Nephron (organoid): ENCODE measurements at regions not wholly inside any gene's neighbourhood (a gene's known extent, or its start where the extent isn't known, plus 50 kb on each side); places are given as distances from the start of the nearest gene placed in this dataset.

Source experiments
- H3K27ac Mint-ChIP-seq, 3 experiments: 2 replicates each; pipeline ENCODE4 v1.8.0; 2020; ENCODE audit warnings: mixed read lengths in 3 of 3, mild to moderate bottlenecking in 2 of 3, moderate library complexity in 1 of 3
- H3K27me3 Mint-ChIP-seq: 2 replicates; pipeline ENCODE4 v1.8.0; 2021; ENCODE audit warnings: low read depth, mild to moderate bottlenecking, moderate library complexity, mixed read lengths
- H3K36me3 Mint-ChIP-seq: 2 replicates; pipeline ENCODE4 v1.8.0; 2020; ENCODE audit warnings: low read depth, mixed read lengths
- H3K4me1 Mint-ChIP-seq: 2 replicates; pipeline ENCODE4 v1.8.0; 2020; ENCODE audit warnings: mixed read lengths
- H3K4me3 Mint-ChIP-seq, 3 experiments: 2 replicates each; pipeline ENCODE4 v1.8.0; 2020; ENCODE audit warnings: mild to moderate bottlenecking in 3 of 3, mixed read lengths in 3 of 3, moderate library complexity in 2 of 3
- H3K9me3 Mint-ChIP-seq: 2 replicates; pipeline ENCODE4 v1.8.0; 2020; ENCODE audit warnings: mixed read lengths
- CTCF ChIP-seq, 3 experiments: fragments of 200-600 bp; sonication (generic); IDR thresholded peaks; one replicate each; pipeline ENCODE4 v1.5.0; 2021; ENCODE audit warnings: antibody characterized with exemption in 3 of 3; ENCODE audit not compliant: unreplicated experiment in 3 of 3

- no peak for TF ChIP-seq CTCF (IDR thresholded peaks at IDR 0.05; ENCODE audit: unreplicated experiment in 3 of 3)
- Mint-ChIP-seq H3K27ac (no peak overlapping the region), H3K9me3 (no peaks in the 10 kb centered on the region), H3K27me3 (no peaks in the 10 kb centered on the region), H3K4me1 (peaks cover 7% of the 10 kb centered on the region), H3K4me3 (no peak overlapping the region), H3K36me3 (no peaks in the 10 kb centered on the region)
These were observed 445.3 kb downstream of the NTRK2 start for GRCh38 chr9:85114799-85115198.

GRCh38 chr9:85112933-85113418 is 443.4 kb downstream of the NTRK2 start:
- no peaks in the 10 kb centered on the region for H3K27me3 Mint-ChIP-seq
- TF ChIP-seq CTCF (IDR thresholded peaks at IDR 0.05; ENCODE audit: unreplicated experiment in 3 of 3) = no peak
- peaks cover 7% of the 10 kb centered on the region for H3K4me1 Mint-ChIP-seq
- no peaks in the 10 kb centered on the region for H3K9me3 Mint-ChIP-seq
- no peaks in the 10 kb centered on the region for H3K36me3 Mint-ChIP-seq
- no peak overlapping the region for H3K27ac Mint-ChIP-seq
- no peak overlapping the region for H3K4me3 Mint-ChIP-seq

- Mint-ChIP-seq H3K4me3 (no peak overlapping the region), H3K27ac (peak overlapping the region in 1 of 3 experiments; percentile 11), H3K4me1 (peaks cover 7% of the 10 kb centered on the region), H3K9me3 (no peaks in the 10 kb centered on the region), H3K27me3 (no peaks in the 10 kb centered on the region), H3K36me3 (no peaks in the 10 kb centered on the region)
- TF ChIP-seq CTCF (IDR thresholded peaks at IDR 0.05; ENCODE audit: unreplicated experiment in 3 of 3) = no peak
These were observed 442.9 kb downstream of the NTRK2 start for GRCh38 chr9:85112391-85112790.

- H3K27ac Mint-ChIP-seq = no peak overlapping the region
- TF ChIP-seq CTCF (IDR thresholded peaks at IDR 0.05; ENCODE audit: unreplicated experiment in 3 of 3) = no peak
- no peak overlapping the region for H3K4me3 Mint-ChIP-seq
- H3K4me1 Mint-ChIP-seq = peaks cover 7% of the 10 kb centered on the region
- H3K9me3 Mint-ChIP-seq = peaks cover 10% of the 10 kb centered on the region
- no peaks in the 10 kb centered on the region for H3K27me3 Mint-ChIP-seq
- no peaks in the 10 kb centered on the region for H3K36me3 Mint-ChIP-seq
These were observed 439.2 kb downstream of the NTRK2 start for GRCh38 chr9:85108746-85109145.

GRCh38 chr9:85108229-85108628 is 438.7 kb downstream of the NTRK2 start:
- Mint-ChIP-seq H3K27ac (no peak overlapping the region), H3K27me3 (no peaks in the 10 kb centered on the region), H3K4me3 (no peak overlapping the region), H3K9me3 (peaks cover 15% of the 10 kb centered on the region), H3K36me3 (no peaks in the 10 kb centered on the region), H3K4me1 (peaks cover 7% of the 10 kb centered on the region)
- no peak for TF ChIP-seq CTCF (IDR thresholded peaks at IDR 0.05; ENCODE audit: unreplicated experiment in 3 of 3)

GRCh38 chr9:85089188-85089969 is 419.9 kb downstream of the NTRK2 start:
- Mint-ChIP-seq H3K9me3 (peaks cover 6% of the 10 kb centered on the region), H3K27ac (peak overlapping the region in 2 of 3 experiments; percentile 5 to 22), H3K4me1 (peaks cover 5% of the 10 kb centered on the region), H3K36me3 (no peaks in the 10 kb centered on the region), H3K4me3 (no peak overlapping the region), H3K27me3 (peaks cover 4% of the 10 kb centered on the region)
- TF ChIP-seq CTCF (IDR thresholded peaks at IDR 0.05; ENCODE audit: unreplicated experiment in 3 of 3) = no peak
